ENCODE measurements at regions not wholly inside any gene's neighbourhood (a gene's known extent, or its start where the extent isn't known, plus 50 kb on each side); places are given as distances from the start of the nearest gene placed in this dataset.
A peak's percentile ranks its signal among the peaks of the same experiment; 100 is the strongest.

DNA sequence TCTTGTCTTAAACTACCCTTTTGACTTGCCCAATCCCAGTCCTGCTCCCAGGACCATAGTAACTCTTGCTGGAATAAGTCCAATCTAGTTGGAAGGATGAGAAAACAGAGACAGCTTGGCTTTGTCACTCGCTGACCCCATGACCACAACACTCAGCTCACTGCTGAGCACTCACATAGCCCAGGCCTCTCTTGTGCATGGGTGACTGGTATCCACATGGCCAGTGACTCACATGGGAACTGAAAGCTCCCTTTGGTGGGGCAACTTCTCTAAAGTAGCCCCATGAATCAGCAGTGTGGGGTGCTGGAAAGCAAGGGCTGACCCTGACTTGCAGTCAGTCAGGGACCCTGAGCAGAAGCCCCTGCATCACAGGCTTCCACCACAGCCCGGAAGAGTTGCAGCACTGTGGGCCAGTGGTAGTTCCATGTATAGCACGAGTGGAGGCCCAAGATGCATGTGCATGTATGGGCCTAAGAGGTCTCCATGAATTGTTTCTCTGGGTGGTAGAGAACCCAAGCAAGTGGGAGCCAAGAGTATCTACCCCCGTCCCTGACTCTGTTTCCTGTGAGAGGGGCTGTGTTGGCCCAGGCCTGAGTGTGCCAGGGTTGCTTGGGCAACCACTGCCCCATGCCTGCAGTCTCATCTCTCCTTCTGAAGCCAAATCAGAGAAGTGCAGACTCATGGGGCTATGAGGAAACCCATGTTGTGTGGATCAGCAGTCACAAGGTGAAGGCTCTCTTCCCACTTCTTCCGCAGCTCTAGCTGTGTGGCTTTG, 62.1 kb upstream of the XCR1 start:
- no peak for DNase-seq

DNA sequence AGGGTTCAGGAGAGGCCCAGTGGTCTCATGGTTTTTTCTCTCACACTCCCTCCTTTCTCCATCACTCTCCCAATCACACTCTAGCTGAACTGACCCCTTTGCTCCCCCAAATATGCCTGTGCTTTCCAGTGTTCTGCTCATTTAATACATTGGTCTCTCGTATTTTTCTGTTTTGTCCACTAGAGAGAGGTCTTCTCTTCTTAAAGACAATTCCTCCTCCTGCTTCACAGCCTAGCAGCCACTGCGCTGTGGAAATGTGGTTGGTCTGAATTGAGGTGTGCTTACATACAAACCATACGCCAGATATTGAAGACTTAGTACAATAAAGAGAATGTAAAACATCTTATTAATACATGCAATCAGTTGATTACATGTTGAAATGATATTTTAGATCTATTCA, 60.6 kb upstream of the XCR1 start:
- DNase-seq: peak; percentile 23

DNA sequence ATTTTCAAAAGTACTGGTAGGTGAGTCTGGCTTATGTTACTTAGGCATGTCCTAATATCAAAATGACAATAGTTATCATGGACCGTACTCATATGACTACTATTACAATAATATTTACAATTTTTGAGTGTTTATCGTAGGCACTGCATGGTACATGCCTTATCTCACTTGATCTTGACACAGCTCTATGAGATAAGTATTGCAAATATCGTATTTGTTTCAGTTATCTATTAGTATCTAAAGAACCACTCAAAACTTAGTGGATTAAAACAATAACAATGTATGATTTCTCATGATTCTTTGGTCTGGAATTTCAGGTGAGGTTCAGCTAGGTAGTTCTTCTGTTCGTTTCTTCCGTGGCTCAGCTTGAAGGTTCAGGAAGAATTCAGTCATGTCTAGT, 59.7 kb upstream of the XCR1 start:
- no peak for DNase-seq

DNA sequence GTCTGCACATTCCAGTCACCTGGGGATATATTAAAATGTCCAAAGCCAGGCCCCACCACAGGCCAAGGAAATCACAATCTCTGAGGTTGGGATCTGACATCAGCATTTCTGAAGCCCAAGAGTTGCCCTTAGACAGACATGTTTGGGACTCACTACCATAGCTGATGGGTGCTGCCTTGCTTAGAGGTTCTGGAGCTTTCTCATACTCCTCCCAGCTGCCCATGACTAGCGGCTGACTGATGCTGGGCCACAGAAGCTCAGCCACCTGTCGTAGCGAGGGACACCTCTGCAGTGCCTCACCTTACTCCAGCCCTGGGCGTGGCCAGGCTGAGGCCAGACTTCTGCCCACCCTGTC, 58.8 kb upstream of the XCR1 start:
- DNase-seq: no peak

DNA sequence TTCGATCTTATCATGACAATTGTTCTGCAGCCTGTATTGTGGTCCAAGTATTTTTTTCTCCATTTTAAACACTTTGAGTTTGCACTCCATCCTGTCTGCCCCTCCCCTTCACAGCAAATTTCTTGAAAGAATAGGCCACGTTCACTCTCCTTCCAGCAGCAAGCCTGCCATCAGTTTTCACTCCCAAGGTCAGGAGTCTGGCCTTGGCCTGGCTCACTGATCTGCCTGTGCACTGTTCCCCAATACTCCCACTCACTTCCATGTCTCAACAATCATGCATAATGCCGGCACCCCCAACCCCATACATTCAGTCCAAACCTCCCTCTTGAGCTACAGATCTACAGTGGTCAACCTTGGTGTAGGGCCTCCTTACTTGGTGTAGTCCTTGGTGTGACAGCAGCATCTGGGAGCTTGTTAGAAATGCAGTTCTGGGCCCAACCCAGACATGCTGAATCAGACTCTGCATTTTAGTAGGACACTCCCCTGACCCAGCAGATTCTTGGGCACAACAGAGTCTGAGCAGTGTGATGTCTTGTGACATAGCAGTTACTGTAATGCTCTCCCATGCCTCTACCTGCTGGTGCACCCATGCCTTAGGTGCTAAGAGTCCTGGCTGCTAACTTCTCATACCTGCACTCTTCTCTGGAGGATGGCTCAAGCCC, 58.3 kb upstream of the XCR1 start:
- no peak for DNase-seq

DNA sequence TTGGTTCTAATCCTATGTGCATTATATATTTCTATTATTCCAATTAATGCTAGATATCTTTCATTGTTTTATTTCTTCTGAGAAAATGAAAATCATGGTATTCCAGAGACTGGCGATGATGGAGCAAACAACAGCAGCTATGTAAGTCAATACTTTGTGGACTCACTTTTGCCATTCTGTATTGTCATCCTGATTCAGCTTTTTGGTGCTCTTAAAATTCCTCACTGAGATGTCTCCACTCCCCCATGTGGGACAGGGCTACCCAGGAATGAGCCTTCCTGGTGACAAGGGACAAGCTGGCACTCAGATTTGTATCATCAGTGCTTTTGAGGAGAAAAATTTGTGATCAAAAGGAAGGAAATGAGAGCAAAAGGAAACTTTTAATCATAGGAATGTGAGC, 56.7 kb upstream of the XCR1 start:
- no peak for DNase-seq

DNA sequence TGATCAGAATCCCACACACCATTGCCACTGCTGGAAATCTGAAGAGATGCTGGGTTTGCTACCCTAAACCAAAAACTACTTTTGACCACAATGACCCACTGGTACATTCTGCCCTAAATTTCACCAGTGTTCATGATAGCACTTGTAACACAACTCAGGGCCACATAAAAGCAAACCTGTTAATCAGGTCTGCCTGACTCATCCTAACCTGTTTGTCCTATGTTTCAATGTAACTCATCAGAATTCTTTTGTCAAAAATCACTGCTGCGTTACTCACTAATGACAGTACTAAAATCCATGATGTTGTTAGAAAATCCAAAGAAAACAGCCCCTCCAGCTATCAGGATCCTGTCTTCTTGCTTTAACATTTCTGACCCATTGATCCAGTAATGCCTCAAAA, 55.6 kb upstream of the XCR1 start:
- DNase-seq: no peak

DNA sequence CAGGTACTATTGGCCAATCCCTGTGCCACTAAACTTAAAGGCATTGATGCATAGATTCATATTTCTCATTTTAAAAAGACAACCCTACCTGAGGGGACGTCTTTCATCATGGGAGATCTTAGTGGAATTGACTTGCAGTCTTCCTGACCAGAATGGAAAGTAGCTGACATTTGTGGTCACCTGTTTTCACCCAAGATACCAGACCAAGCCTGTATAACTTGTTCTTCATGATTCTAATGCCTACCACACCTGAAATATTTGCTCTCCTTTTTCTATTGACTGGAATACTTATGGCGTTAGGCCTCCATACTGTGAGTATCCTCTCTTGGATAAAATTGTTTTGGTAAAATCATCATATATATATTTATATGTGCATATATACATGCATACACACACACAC, 54.7 kb upstream of the XCR1 start:
- no peak for DNase-seq

DNA sequence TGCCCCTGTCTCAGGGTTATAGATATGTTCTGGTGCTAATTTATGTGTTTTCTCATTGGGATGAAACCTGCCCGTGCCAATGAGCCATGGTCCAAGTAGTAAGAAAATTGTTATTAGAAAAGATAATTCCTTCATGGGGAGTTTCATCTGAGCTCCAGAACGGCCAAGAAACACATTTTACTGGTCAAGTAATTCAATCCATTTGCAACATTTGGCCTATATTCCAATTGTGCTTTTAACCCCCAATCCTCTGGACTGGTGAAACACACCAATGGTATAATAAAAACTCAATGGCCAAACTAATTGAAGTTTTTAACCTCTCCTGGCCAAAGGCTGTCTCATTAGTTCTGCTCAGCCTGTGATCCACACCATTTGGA, 53.7 kb upstream of the XCR1 start:
- no peak for DNase-seq

DNA sequence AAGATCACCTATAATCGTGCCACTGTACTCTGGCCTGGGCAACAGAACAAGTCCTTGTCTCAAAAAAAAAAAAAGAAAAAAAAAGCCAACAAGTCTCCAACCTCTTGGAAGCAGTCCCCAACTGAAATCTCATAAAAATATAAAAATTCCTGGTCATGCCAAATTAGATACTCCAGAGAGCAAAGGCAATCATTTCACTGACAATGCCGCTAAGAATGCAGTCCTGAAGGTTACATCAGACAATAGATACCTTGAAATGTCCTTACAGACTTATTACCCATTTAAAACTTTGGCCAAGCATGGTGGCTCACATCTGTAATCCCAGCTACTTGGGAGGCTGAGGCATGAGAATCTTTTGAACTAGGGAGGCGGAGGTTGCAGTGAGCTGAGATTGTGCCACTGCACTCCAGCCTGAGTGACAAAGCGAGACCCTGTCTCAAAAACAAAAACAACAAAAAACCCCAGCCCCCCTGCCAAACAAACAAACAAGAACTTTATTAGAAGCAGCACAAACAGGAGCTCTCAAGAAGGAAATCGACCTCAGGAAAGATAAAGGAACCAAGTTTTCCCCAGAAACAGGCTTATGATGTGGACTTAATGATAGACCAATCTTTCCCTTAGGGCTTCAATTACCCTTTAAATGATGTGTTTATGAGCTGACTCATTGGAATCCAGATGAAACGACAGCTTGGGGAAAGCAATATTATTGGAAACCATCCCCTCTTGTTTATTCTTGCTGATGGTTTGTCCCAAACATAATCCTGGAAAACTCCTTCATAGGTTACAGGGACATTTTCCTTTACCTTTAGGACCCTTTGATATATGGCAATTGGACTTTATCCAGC, 53.1 kb upstream of the XCR1 start:
- no peak for DNase-seq

DNA sequence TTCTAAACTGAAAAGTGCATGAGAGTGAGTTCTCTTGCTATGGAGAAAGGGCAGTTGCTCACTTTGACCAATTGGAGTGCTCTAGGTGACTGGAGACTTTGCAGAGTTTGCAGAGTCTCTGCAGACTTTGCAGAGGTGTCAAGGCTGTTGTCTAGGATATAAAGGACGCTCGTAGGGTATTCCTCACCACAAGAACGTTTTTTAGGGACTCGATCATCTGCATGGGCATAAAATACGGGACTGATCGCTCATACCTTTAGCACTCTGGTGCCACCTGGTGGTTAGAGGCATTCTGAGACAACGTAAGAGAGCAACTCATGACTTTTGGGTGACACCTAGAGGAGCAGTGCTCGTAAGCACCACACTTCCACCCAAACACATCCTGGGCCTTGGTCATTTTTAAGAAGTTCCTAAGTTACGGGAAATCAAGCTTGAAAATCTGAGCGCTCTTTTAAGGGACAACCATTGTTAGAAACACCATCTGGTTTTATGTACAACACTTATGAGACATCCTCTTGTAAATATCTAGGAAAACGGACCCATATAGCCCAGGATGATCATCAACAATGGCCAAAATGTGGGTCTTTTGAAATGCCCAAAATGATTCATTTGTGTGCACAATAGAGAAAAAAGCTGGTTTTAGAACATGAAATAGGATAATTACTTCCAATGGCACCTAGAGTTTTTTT, 51.6 kb upstream of the XCR1 start:
- peak; percentile 94 for DNase-seq
